HL-60 (cell line): ENCODE measurements at regions not wholly inside any gene's neighbourhood (a gene's known extent, or its start where the extent isn't known, plus 50 kb on each side); places are given as distances from the start of the nearest gene placed in this dataset.

Source experiments
- GABPA ChIP-seq: IDR thresholded peaks from 2 replicates; pipeline ENCODE4 v1.6.1; 2012; ENCODE audit warnings: low read depth
- TF ChIP-seq, protein P1 (sequence below): IDR thresholded peaks from one replicate; pipeline ENCODE4 v1.5.1; 2011; ENCODE audit warnings: low read length, control low read depth, inconsistent platforms; ENCODE audit not compliant: insufficient read depth

DNA sequence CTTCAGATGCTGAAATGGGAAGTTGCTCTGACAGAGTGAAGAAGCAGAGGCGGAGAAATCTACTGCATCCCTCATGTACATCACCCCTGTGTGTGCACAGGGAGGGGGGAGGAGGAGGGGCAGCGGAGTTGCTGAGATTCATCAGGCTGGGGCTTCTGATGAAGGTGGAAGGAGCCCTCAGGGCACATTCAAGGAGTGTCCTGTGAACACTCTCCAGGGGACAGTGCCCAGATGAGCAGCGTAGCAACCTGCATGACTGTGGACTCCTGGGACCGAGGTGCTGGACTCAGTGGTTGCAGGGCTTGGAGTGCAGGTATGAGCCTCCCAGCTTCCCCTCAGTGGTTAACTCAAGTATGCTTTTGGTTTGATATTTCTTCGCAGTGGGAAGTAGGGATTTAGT is 257.8 kb upstream of the B3GAT1 start:
- TF ChIP-seq, protein P1, sequence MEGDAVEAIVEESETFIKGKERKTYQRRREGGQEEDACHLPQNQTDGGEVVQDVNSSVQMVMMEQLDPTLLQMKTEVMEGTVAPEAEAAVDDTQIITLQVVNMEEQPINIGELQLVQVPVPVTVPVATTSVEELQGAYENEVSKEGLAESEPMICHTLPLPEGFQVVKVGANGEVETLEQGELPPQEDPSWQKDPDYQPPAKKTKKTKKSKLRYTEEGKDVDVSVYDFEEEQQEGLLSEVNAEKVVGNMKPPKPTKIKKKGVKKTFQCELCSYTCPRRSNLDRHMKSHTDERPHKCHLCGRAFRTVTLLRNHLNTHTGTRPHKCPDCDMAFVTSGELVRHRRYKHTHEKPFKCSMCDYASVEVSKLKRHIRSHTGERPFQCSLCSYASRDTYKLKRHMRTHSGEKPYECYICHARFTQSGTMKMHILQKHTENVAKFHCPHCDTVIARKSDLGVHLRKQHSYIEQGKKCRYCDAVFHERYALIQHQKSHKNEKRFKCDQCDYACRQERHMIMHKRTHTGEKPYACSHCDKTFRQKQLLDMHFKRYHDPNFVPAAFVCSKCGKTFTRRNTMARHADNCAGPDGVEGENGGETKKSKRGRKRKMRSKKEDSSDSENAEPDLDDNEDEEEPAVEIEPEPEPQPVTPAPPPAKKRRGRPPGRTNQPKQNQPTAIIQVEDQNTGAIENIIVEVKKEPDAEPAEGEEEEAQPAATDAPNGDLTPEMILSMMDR: no peak
- TF ChIP-seq GABPA: no peak
